ENCODE measurements at regions not wholly inside any gene's neighbourhood (a gene's known extent, or its start where the extent isn't known, plus 50 kb on each side); places are given as distances from the start of the nearest gene placed in this dataset.
A peak's percentile ranks its signal among the peaks of the same experiment; 100 is the strongest.

DNA sequence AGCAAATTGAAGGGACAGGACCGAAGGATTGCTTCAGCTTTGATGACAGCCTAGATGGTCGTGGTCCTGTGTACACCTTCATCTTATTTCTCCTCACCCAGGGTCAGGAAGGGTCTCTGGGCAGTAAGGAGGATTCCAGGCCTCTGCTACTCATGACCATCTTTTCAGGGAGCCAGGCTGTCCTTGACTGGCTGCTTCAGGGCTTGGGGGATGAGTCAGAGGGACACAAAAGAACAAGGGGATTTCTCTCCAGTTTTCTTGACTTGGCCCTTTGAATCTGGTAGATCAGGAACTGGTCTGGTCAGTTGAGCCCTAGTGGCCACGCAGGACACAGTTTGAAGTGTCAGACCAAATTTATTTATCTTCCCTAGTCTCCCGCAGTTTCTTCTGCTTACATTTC lies 402.1 kb upstream of the CHD6 start:
- ATAC-seq, result no peak

DNA sequence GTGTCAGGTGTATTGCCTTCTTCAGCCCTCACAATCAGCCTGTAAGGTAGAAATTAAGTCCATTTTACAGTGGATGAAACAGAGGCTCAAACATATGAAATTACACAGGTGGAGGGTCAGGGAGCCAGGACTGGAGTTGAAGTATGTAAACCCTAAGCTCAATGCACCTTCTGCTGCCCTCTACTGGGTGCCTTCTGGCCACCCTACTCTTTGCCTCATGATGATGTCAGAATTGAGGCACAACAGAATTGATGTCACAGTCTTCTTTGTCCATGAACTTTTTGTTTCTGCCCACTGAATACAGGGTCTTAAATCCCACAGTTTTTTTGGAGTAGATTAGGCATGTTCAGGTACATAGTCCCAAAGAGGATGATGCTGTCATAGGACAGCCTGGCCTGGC lies 400.8 kb upstream of the CHD6 start:
- peak; percentile 63 for ATAC-seq

DNA sequence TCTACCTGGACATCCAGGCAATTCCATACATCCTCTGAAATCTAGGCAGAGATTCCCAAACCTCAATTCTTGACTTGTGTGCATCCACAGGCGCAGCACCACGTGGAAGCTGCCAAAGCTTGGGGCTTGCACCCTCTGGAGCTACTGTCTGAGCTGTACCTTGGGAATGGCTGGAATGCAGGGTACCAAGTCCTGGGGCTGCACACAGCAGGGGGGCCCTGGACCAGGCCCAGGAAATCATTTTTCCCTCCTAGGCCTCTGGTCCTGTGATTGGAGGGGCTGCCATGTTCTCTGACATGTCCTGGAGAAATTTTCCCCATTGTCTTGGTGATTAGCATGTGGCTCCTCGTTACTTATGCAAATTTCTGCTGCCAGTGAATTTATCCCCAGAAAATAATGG lies 391.9 kb upstream of the CHD6 start:
- ATAC-seq, result no peak

DNA sequence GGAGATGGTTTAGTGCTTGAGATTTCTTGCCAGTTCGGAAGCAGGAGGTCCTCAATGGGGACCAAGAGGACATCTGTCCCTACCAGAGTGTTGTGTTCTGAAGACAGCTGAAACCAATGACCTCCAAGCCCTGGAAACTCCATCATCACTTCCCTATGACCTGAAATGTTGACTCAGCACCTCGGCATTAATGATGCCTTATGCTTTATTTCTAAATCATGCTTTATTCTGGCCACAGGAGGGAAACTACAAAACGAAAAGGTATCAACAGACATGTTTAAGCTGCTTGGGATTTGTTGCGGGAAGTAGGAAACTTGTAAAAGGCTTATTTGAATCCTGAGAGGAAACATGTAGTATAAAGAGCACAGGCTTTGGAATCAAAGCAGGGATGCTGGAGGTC lies 389.1 kb upstream of the CHD6 start:
- ATAC-seq, result no peak

DNA sequence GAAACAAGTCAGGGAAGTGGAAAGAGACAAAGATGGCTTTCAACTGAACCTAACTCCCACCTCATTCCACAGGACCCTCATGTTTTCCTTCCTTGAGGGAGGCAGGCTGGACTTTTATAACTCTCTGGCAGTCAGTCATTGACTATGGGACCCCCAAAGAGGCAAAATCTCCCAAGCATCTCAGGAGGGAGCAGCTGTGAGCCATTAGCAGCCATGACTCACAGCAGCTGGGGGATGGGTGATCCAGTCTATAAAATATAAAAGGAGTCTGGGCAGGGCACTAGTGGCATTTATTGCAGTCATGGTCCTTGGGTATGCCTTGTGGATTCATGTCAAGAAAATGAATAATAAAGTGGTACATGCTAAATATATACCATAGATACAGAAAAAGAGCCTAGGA lies 387.0 kb upstream of the CHD6 start:
- ATAC-seq, result no peak

DNA sequence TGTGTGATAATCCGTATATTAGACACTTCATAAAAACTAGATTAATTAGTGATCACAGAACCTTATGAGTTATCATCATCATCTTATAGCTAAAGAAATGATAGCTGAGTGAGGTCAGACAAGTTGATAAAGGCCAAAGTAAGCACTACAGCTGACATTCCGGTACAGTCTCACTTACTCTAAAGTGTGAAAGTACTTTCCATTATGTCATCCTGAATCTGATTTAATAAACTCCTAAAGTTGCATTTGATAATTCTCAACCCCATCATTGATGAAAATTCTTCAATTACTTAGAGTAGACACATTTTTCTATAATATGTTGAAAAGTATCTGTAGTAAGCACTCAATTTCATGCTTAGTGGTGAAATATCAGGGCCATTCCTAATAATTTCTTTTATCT lies 385.2 kb upstream of the CHD6 start:
- no peak for ATAC-seq

DNA sequence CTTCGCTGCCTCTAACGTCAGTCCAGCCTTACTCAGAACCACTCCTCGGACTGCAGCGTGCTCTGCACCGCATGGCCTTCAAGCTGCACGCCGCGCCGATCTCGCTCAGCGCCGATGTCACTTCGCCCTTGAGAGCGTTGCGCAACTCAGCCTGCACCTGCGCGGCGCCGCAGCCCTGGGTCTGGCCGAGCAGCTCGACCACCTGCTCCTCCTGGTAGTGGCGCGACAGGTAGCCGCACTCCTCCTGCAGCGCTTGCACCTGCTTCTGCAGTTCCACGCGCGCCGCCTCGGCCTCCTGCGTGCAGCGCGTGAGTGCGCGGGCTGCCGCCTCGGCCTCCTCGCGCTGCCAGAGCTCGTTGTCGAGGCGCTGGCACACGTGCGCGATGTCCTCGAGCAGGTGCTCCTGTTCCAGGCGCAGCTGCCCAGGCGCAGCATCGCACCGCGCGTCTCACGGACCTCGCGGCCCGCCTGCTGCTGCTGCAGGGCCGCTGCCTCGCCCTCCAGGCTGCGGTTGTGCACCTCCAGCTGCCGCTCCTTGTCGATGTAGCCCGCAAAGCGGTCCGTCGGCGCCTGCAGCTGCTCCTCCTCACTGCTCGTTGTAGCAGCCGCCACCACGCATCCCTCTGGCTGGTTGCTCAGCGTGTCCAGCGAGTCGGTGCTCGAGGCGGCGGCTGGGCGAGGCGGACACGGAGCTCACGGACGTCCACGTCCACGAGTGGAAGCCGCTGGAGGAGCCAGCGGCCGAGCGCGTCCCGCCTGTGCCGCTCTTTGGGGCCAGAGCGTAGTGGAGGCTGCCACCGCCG lies 380.6 kb upstream of the CHD6 start:
- ATAC-seq, result no peak

GRCh38 chr20:41996951-41997350 lies 378.8 kb upstream of the CHD6 start:
- no peak for ATAC-seq

- no peak for ATAC-seq
Observed at GRCh38 chr20:41992481-41992880, 374.3 kb upstream of the CHD6 start.

- ATAC-seq, result no peak
Observed at GRCh38 chr20:41991412-41991811, 373.2 kb upstream of the CHD6 start.

DNA sequence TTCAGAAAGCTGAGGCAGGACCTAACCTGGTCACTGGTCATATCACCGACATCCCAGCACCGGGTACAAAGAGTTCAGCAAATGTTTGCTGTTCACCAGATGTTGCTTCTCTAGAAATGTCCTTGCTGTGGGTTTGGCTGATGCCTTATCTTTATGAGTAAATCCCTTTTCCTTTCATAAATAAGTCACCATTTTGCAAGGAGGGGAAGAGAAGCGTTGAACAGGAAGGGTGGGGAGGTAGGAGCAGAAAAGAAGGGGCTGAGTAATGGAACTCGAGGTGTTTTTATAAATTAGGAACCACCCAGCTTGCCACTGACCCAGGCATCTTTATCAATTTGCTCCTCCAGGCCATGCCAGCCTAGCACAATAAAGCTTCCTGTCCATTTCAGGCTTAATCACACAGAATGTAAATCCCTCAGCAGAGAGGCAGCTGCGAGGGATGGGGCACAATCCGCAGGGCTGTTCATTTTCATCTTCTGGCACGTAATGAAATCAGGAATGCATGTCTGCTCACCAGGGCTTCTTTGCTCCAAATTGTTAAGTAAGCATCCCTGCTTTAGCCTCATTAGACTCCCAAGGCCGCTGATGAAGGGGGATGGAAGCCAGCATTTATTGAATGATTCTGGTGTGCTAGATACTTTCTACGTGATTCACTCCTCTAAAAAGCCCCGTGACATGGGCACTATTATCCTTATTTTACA lies 371.9 kb upstream of the CHD6 start:
- ATAC-seq, result no peak

- no peak for ATAC-seq
Observed at GRCh38 chr20:41989039-41989679, 371.0 kb upstream of the CHD6 start.

DNA sequence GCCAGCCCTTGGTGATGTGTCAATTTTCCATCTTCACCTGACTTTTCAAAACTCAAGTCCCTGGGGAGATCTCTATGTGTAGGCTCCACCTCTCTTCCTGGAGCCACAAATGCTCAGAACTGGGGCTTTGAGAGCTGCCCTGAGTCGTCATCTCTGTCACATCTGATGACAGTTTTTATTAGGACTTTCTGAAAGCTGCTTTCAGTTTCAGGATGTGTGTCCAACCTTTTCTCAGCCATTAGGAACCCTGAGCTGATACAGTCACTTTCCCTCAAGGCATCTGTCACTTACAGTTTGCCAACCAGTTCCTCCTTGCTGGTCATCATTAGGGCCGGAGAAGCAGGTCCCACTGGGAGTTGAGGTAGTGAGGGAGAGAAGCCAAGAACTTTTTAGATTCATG lies 365.9 kb upstream of the CHD6 start:
- no peak for ATAC-seq

GRCh38 chr20:41983159-41983558 lies 365.0 kb upstream of the CHD6 start:
- ATAC-seq, result no peak

GRCh38 chr20:41981746-41982145 lies 363.6 kb upstream of the CHD6 start:
- no peak for ATAC-seq

DNA sequence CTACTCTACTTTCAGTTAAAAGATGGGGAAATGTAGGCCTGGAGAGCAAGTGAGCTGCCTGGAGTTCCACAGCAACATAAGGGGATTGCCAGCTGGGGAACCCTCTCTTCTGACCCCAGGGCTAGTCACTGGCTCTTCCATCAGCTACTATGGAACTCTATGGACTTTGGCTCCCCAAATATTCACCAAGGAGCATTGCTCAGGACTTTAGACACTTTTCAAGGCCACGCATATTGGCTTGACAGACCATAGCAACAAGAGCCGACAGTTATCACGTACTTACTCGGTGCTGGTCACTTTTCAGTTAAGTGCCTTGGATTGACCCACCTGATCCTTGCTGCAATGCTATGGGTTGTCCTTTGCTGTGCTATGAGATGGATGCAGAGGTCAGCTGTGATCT lies 360.7 kb upstream of the CHD6 start:
- no peak for ATAC-seq

- no peak for ATAC-seq
Observed at GRCh38 chr20:41978246-41978790, 360.1 kb upstream of the CHD6 start.

- ATAC-seq, result no peak
Observed at GRCh38 chr20:41969656-41970055, 351.5 kb upstream of the CHD6 start.

DNA sequence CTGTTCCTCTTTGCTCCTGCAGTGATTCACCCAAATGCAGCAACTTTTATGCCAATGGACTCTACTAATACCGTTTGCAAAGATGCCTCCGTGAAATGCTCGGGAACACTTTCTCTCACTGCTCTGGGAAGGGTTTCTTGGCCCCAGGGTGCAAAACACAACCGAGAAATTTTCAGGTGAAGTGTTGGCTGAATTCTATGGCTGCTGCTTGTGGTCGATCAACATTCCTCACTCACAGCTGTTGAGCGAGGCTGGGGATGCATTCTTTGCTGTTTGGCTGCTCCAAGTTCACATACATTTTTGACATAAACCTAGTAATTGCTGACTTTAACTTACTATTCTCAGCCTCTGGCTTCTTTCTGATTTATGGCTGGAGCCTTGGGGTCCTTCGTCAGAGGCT lies 342.0 kb upstream of the CHD6 start:
- no peak for ATAC-seq

DNA sequence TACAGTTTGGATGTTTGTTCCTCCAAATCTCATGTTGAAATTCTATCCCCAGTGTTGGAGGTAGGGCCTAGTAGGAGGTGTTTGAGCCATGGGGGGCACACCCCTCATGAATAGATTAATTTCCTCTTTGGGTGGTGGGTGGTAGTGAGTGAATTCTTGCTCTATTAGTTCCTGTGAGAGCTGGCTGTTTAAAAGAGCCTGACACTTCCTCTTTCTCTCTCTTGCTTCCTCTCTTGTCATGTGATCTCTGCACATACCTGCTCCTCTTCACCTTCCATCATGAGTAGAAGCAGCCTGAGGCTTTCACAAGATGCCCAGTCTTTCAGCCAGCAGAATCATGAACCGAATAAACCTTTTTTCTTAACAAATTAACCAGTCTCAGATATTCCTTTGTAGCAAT lies 340.2 kb upstream of the CHD6 start:
- ATAC-seq, result no peak

- peak; percentile 56 for ATAC-seq
Observed at GRCh38 chr20:41956338-41957074, 338.3 kb upstream of the CHD6 start.

DNA sequence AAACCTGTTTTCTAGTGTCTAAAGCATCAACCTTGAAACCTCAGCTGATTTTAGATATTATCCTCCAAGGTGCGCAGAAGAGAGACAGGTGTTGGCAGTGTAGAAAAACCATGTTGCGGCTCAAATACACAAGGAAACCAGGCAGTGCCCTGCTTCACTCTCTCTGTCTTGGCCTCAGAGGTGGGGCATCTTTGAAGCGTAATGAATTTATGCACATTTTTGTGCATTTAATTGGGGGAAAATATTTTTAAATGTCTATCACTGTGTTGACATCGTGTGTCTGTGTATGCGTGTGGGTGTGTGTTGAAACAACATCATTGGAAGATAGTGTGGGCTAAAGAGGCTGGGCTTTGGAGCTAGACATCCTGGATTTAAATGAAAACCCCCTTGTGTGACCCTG lies 334.0 kb upstream of the CHD6 start:
- no peak for ATAC-seq

DNA sequence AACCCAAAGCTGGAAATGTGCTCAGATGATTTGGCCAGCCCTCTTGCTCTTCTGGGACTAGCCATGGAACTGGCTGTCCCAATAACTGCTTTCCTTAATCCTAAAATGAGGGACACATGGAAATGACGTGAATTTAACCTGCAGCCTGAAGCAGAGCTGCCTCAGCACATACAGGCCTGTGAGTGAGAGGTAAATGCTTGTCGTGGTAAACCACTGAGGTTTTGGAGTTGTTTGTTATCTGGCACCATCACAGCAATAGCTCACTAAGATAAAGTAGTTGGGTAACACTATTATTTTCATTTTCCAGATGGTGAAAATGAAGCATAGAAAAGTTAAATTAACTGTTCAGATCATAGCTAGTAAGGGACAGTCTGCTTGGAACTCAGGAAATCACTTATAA lies 333.4 kb upstream of the CHD6 start:
- no peak for ATAC-seq

All from esophagus mucosa (tissue), 1 donor.